Erythroblast (primary cell): ENCODE measurements at regions not wholly inside any gene's neighbourhood (a gene's known extent, or its start where the extent isn't known, plus 50 kb on each side); places are given as distances from the start of the nearest gene placed in this dataset.

Experiments
- GATA1 ChIP-seq: IDR thresholded peaks from 2 replicates; pipeline ENCODE4 v1.6.1; 2011; ENCODE audit warnings: low read depth, mild to moderate bottlenecking, control low read depth, low read length, moderate library complexity
- POLR2A ChIP-seq: IDR thresholded peaks from 2 replicates; pipeline ENCODE4 v1.6.1; 2011; ENCODE audit warnings: mild to moderate bottlenecking, low read length

GRCh38 chr6:93827728-93828127 lies 408.4 kb upstream of the EPHA7 start:
- no peak for TF ChIP-seq POLR2A
- TF ChIP-seq GATA1 = no peak
